Liver (tissue), 3 donors: ENCODE measurements at regions not wholly inside any gene's neighbourhood (a gene's known extent, or its start where the extent isn't known, plus 50 kb on each side); places are given as distances from the start of the nearest gene placed in this dataset.

Source experiments
- EGR1 ChIP-seq, 2 donors: IDR thresholded peaks; 2 replicates each; pipeline ENCODE4 v1.6.1; 2016 to 2018; ENCODE audit warnings: antibody characterized with exemption in 2 of 2, low read depth in 2 of 2
- FOXA1 ChIP-seq: IDR thresholded peaks from 2 replicates; pipeline ENCODE4 v1.6.1; 2016; ENCODE audit warnings: antibody characterized with exemption
- FOXA2 ChIP-seq: IDR thresholded peaks from 2 replicates; pipeline ENCODE4 v1.6.1; 2016; ENCODE audit warnings: antibody characterized with exemption
- GABPA ChIP-seq, 2 donors: IDR thresholded peaks in 1 of 2; conservative IDR thresholded peaks in 1 of 2; 2 replicates each; pipeline ENCODE4 v1.6.1; 2016; ENCODE audit warnings: antibody characterized with exemption in 2 of 2, mild to moderate bottlenecking in 1 of 2, moderate library complexity in 1 of 2
- JUND ChIP-seq, 2 donors: IDR thresholded peaks; 2 replicates each; pipeline ENCODE4 v1.6.1; 2016; ENCODE audit warnings: antibody characterized with exemption in 2 of 2
- NR2F2 ChIP-seq: IDR thresholded peaks from 2 replicates; pipeline ENCODE4 v1.6.1; 2016; ENCODE audit warnings: antibody characterized with exemption
- RAD21 ChIP-seq, 2 donors: IDR thresholded peaks; 2 replicates each; pipeline ENCODE4 v1.6.1; 2016; ENCODE audit warnings: antibody characterized with exemption in 2 of 2, mild to moderate bottlenecking in 2 of 2
- REST ChIP-seq: IDR thresholded peaks from 2 replicates; pipeline ENCODE4 v1.6.1; 2016; ENCODE audit warnings: antibody characterized with exemption, mild to moderate bottlenecking
- TAF1 ChIP-seq: conservative IDR thresholded peaks from 2 replicates; pipeline ENCODE4 v1.6.1; 2016; ENCODE audit warnings: antibody characterized with exemption, mild to moderate bottlenecking
- YY1 ChIP-seq: IDR thresholded peaks from 2 replicates; pipeline ENCODE4 v1.6.1; 2016; ENCODE audit warnings: antibody characterized with exemption, mild to moderate bottlenecking
- TF ChIP-seq, protein P1 (sequence below): fragments of 150-350 bp; IDR thresholded peaks from 2 replicates; pipeline ENCODE4 v1.5.1; 2017; ENCODE audit warnings: improper control_type of control experiment, low read depth, low read length; ENCODE audit not compliant: missing input control
- TF ChIP-seq, protein P2 (sequence below): IDR thresholded peaks from 2 replicates; pipeline ENCODE4 v1.6.1; 2016; ENCODE audit warnings: antibody characterized with exemption
- TF ChIP-seq, protein P3 (sequence below): IDR thresholded peaks from 2 replicates; pipeline ENCODE4 v1.6.1; 2016; ENCODE audit warnings: antibody characterized with exemption
- donor health status: healthy.
- donor health status: healthy.

- TF ChIP-seq, protein P1, sequence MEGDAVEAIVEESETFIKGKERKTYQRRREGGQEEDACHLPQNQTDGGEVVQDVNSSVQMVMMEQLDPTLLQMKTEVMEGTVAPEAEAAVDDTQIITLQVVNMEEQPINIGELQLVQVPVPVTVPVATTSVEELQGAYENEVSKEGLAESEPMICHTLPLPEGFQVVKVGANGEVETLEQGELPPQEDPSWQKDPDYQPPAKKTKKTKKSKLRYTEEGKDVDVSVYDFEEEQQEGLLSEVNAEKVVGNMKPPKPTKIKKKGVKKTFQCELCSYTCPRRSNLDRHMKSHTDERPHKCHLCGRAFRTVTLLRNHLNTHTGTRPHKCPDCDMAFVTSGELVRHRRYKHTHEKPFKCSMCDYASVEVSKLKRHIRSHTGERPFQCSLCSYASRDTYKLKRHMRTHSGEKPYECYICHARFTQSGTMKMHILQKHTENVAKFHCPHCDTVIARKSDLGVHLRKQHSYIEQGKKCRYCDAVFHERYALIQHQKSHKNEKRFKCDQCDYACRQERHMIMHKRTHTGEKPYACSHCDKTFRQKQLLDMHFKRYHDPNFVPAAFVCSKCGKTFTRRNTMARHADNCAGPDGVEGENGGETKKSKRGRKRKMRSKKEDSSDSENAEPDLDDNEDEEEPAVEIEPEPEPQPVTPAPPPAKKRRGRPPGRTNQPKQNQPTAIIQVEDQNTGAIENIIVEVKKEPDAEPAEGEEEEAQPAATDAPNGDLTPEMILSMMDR: no peak
- TF ChIP-seq EGR1 (IDR thresholded peaks at IDR 0.05; ENCODE audit: low read depth in 2 of 2): no peak
- TF ChIP-seq JUND (IDR thresholded peaks at IDR 0.05): no peak
- TF ChIP-seq RAD21 (IDR thresholded peaks at IDR 0.05): no peak
- no peak for TF ChIP-seq TAF1
- TF ChIP-seq YY1: no peak
- TF ChIP-seq NR2F2: no peak
- no peak for TF ChIP-seq FOXA2
- no peak for TF ChIP-seq GABPA (IDR thresholded peaks at IDR 0.05 in 1 of 2, conservative IDR thresholded peaks at IDR 0.05 in 1 of 2)
- no peak for TF ChIP-seq REST
- TF ChIP-seq, protein P2, sequence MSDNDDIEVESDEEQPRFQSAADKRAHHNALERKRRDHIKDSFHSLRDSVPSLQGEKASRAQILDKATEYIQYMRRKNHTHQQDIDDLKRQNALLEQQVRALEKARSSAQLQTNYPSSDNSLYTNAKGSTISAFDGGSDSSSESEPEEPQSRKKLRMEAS: no peak
- TF ChIP-seq, protein P3, sequence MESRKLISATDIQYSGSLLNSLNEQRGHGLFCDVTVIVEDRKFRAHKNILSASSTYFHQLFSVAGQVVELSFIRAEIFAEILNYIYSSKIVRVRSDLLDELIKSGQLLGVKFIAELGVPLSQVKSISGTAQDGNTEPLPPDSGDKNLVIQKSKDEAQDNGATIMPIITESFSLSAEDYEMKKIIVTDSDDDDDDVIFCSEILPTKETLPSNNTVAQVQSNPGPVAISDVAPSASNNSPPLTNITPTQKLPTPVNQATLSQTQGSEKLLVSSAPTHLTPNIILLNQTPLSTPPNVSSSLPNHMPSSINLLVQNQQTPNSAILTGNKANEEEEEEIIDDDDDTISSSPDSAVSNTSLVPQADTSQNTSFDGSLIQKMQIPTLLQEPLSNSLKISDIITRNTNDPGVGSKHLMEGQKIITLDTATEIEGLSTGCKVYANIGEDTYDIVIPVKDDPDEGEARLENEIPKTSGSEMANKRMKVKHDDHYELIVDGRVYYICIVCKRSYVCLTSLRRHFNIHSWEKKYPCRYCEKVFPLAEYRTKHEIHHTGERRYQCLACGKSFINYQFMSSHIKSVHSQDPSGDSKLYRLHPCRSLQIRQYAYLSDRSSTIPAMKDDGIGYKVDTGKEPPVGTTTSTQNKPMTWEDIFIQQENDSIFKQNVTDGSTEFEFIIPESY: no peak
- no peak for TF ChIP-seq FOXA1
Measured at GRCh38 chr9:89951675-89952074, 346.9 kb downstream of the GADD45G start.
